K562 (cell line): ENCODE measurements at regions not wholly inside any gene's neighbourhood (a gene's known extent, or its start where the extent isn't known, plus 50 kb on each side); places are given as distances from the start of the nearest gene placed in this dataset.

ENCODE experiments used
- ADNP ChIP-seq: fragments of 200-800 bp; sonication (Bioruptor generic); IDR thresholded peaks from 2 replicates; pipeline ENCODE4 v1.6.1; 2016; ENCODE audit warnings: missing genetic modification characterization, missing compliant biosample characterization
- CTCF ChIP-seq, 3 experiments: IDR thresholded peaks in 2 of 3; conservative IDR thresholded peaks in 1 of 3; 2 replicates each; pipeline ENCODE4 v1.5.1; 2011 to 2012; ENCODE audit warnings: low read length in 3 of 3, mild to moderate bottlenecking in 3 of 3, control low read depth in 2 of 3, improper control_type of control experiment in 1 of 3, inconsistent platforms in 1 of 3, low read depth in 1 of 3, mixed read lengths in 1 of 3, moderate library complexity in 1 of 3; ENCODE audit not compliant: insufficient read depth in 2 of 3
- E2F6 ChIP-seq, 2 experiments: IDR thresholded peaks; 2 replicates each; pipeline ENCODE4 v1.6.1; 2011; ENCODE audit warnings: borderline replicate concordance in 1 of 2, control low read depth in 1 of 2, low read depth in 1 of 2, low read length in 1 of 2, mild to moderate bottlenecking in 1 of 2, mixed read lengths in 1 of 2, moderate library complexity in 1 of 2; ENCODE audit not compliant: insufficient read depth in 1 of 2, insufficient read length in 1 of 2, poor library complexity in 1 of 2, severe bottlenecking in 1 of 2; ENCODE audit errors: extremely low read depth in 1 of 2
- EZH2 ChIP-seq: IDR thresholded peaks from 2 replicates; pipeline ENCODE4 v1.6.1; 2012; ENCODE audit warnings: low read depth, mild to moderate bottlenecking, inconsistent platforms, low read length, borderline replicate concordance
- HMGXB4 ChIP-seq: sonication (generic); formaldehyde crosslinking; IDR thresholded peaks from 2 replicates; pipeline ENCODE4 v1.8.1; 2023; ENCODE audit warnings: mild to moderate bottlenecking, missing genetic modification reagents
- SPI1 ChIP-seq: IDR thresholded peaks from 2 replicates; pipeline ENCODE4 v1.6.1; 2011; ENCODE audit warnings: low read depth, low read length, control low read depth, borderline replicate concordance
- TCF7 ChIP-seq: sonication (generic); IDR thresholded peaks from 2 replicates; pipeline ENCODE4 v1.6.1; 2016; ENCODE audit warnings: antibody characterized with exemption, borderline replicate concordance
- ZBTB43 ChIP-seq: sonication (generic); formaldehyde crosslinking; IDR thresholded peaks from 2 replicates; pipeline ENCODE4 v1.8.0; 2023; ENCODE audit warnings: mild to moderate bottlenecking, missing genetic modification reagents
- ZNF41 ChIP-seq: fragments of 250-450 bp; sonication (Bioruptor Pico); conservative IDR thresholded peaks from 2 replicates; pipeline ENCODE4 v1.4.0; 2020; ENCODE audit warnings: mild to moderate bottlenecking

GRCh38 chr4:34047363-34047762 is 2197.0 kb downstream of the ARAP2 start:
- TF ChIP-seq ADNP (tag) (no peak), CTCF (IDR thresholded peaks at IDR 0.05 in 2 of 3, conservative IDR thresholded peaks at IDR 0.05 in 1 of 3; ENCODE audit: insufficient read depth in 2 of 3, low read depth in 1 of 3, low read length in 3 of 3) (no peak), E2F6 (IDR thresholded peaks at IDR 0.05; ENCODE audit: borderline replicate concordance in 1 of 2, extremely low read depth in 1 of 2, insufficient read depth in 1 of 2, insufficient read length in 1 of 2, low read depth in 1 of 2, low read length in 1 of 2, poor library complexity in 1 of 2, severe bottlenecking in 1 of 2) (no peak), TCF7 (no peak), ZBTB43 (CRISPR knock-in tag) (no peak), SPI1 (no peak), EZH2 (no peak), ZNF41 (CRISPR knock-in tag) (no peak), HMGXB4 (CRISPR knock-in tag) (no peak)
